Midbrain (tissue), 1 donor: ENCODE measurements at regions not wholly inside any gene's neighbourhood (a gene's known extent, or its start where the extent isn't known, plus 50 kb on each side); places are given as distances from the start of the nearest gene placed in this dataset.
"Not testable (repeated sequence)": the region's sequence is repeated elsewhere in the genome, so short reads cannot be mapped to it uniquely, and the experiment has no call there.

Source experiments
- DNase-seq: peaks from one replicate; lab custom pipeline; 2025; lab: John Stamatoyannopoulos, UW

DNA sequence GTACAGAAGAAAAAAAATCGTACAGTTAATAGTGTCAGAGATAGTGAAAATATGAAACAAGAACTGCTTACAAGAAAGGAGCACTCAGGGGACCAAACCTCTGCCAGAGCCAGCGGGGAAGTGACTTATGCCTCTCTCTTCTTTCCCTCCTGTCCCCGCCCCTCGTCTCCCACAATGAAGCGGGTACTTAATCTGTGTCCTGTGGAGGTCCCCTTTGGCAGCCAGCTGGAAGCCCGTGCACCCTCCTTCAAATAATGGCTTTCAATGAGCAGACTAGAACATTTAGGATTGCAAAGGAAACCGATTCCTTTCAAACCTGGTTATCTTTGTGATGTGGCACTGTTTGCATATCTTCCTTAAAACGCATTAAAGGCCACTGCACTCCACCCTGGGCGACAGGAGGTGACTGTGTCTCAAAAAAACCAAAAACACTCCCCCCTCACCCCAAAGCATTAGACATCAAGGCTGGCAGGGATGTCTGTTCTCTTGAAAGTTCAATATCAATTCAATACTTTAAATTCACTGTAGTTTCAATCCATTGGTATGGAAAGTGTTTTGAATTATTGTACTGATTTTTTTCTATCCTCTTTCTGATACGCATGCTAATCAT is 51.7 kb downstream of the PPIAL4C start:
- DNase-seq = not testable (repeated sequence)

GRCh38 chr1:149636286-149637122 is 52.9 kb downstream of the PPIAL4C start:
- peak; percentile 82 for DNase-seq

- not testable (repeated sequence) for DNase-seq
Measured at GRCh38 chr1:149638481-149638880, 54.8 kb downstream of the PPIAL4C start.

DNA sequence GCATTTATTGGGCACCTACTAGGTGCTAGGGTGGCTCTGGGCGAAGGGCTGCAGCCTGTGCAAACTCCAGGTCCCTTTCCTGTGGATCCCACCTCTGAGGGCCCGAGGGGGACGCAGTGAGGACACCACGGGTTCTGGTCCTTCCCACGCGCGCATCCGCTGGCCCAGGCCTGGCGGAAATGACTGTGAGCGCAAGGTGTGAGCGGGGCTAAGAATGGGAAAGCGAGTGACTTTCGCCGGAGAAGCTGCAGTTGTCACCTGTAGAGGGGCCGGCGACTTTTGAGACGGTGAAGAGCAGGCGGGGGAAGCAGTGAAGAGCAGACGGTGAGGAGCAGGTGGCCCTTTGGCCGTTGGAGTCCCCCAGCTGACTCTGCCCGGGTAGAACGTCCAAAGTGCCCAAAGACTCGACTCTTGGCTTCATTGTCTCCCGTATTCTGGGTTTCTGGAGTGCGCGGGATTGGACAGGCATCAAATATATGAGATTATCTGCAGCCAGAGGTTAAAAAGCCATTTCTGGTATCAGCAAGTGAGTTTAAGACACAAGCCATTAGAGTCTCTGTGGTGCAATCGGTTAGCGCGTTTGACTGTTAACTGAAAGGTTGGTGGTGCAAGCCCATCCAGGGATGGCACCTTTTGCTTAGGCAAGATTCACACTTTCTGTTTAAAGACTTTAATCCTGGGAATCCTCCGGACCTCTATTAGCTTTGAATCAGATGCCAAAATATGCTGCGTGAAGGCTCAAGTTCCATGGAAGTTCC is 55.4 kb downstream of the PPIAL4C start:
- not testable (repeated sequence) for DNase-seq

DNA sequence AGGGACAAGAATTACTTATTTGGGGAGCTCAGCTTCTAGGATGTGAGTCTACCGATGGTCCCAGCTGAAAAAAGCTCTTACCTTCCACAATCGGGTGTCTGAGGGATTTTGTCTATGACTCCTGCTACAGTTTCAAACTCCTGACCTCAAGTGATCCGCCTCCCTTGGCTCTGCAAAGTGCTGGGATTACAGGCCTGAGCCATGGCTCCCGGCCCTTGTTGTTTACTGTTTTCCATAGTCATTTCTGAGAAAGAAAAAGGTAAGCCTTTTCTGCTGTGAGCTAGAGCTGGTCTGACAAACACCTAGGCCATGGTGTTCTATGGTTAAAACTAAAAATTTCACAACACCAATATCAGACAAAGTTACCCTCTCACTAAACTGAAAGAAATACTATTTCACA is 57.5 kb downstream of the PPIAL4C start:
- not testable (repeated sequence) for DNase-seq

- DNase-seq = not testable (repeated sequence)
Measured at GRCh38 chr1:149644818-149645217, 61.2 kb downstream of the PPIAL4C start.

- not testable (repeated sequence) for DNase-seq
Measured at GRCh38 chr1:149646360-149647017, 62.8 kb downstream of the PPIAL4C start.

GRCh38 chr1:149647018-149647373 is 63.3 kb downstream of the PPIAL4C start:
- not testable (repeated sequence) for DNase-seq

DNA sequence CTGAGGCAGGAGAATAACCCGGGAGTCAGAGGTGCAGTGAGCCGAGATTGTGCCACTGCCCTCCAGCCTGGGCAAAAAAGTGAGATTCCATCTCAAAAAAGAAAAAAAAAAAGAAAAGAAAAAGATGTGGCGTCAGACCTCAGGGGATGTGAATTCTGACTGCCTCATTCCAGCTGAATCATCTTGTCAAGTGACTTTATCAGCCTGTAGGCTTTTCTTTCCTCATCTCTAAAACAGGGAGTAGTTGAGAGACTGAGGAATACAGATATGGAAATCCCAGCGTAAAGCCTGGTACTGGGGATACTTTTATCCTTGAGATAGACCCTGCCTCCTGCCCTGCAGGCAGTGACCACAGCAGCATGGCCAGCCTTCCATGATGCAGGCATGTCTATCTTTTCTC is 74.1 kb downstream of the PPIAL4C start:
- DNase-seq = not testable (repeated sequence)

DNA sequence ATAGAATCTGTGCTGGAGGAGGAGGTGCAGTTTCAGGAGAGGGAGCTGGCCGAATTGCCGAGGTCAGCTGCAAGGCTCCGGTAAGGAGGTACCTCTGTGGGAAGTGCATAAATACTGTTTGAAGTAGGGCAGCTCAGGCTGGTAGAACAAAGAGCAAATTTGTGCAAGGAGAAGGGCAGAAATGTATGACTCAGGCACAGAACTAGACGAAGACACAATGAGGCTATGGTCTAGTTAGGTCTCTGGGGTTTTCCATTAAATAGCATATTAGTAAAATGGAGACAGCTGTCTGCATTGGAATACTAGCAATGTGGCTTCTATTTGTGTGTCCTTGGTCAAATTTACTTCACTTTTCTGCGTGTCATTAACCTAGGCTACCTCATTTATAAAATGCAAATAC is 74.5 kb downstream of the PPIAL4C start:
- DNase-seq = not testable (repeated sequence)

- not testable (repeated sequence) for DNase-seq
Measured at GRCh38 chr1:149664624-149665023, 81.0 kb downstream of the PPIAL4C start.

DNA sequence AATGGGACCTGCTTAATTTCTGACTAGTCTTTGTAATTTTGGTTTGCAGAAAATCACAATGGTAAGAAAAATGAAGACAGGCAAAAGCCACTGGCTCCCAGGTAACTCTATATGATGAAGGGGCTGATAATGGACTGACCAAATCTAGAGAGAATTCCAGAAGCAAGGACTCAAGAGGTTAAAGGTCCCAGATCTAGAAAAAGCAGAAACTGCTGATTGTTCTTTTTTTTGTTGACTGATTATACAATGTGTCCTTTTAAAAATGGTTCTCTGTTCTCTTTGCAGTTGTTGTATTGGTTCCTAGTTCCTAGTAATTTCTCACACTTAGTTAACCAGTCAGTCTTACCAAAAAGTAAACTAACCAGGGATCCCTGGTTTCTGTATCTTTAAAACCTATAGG is 81.4 kb downstream of the PPIAL4C start:
- DNase-seq = not testable (repeated sequence)

- DNase-seq = not testable (repeated sequence)
Measured at GRCh38 chr1:149665528-149665927, 81.9 kb downstream of the PPIAL4C start.

DNA sequence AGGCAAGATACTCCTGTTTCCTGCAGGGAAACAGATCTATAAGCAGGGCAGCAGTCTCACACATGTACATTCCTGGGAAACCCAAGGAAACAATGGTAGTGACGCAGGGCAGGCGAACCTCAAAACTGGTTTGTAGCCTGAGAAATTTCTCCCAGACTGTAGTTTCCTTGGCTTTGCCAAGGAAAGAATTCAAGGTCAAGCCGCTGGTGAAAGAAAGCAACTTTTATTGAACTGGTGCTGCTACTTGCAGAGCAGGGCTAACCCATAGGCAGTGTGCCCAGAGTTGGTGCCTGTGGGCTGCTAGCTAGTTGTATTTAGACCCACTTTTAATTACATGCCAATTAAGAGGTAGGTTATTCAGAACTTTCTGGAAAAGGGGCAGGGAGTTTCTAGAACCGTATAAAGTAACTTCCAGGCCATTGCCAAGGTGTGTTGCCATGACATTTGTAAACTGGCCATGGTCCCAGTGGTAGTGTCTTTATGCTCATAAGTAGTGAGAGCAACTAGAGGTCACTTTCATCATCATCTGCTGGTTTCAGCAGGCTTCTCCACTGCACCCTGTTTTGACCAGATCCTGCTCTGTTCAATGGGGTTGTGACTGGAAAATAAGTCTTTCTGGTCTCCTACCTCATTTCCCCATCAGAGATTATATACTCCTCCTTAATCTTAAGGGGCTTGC is 89.7 kb downstream of the PPIAL4C start:
- peak; percentile 3 for DNase-seq

- DNase-seq = not testable (repeated sequence)
Measured at GRCh38 chr1:149674921-149675320, 91.3 kb downstream of the PPIAL4C start.

GRCh38 chr1:149677359-149677758 is 93.7 kb downstream of the PPIAL4C start:
- DNase-seq = not testable (repeated sequence)

DNA sequence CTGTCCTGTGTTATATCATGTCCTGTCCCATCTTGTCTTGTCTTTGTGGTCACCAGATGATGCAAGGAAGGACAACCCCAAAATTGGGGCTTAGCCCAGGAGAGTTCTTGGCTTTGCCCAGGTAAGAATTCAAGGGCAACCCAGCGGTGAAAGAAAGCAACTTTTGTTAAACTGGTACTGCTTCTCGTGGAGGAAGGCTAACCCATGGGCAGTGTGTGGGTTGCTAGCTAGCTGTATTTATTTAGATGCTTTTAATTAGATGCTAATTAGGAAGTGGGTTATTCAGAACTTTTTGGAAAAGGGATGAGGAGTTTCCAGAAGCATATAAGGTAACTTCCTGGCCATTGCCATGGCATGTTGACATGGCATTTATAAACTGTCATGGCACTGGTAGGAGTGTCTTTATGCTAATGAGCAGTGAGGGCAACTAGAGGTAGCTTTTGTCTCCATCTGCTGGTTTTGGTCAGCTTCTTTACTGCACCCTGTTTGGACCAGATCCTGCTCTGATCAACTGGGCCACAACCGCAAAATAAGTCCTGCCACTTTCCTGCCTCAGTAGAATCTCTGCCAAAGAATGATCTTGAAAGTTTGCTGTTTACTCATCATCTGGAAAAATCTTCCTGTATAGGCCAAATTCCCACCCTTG is 95.8 kb upstream of the FCGR1A start:
- DNase-seq = not testable (repeated sequence)

DNA sequence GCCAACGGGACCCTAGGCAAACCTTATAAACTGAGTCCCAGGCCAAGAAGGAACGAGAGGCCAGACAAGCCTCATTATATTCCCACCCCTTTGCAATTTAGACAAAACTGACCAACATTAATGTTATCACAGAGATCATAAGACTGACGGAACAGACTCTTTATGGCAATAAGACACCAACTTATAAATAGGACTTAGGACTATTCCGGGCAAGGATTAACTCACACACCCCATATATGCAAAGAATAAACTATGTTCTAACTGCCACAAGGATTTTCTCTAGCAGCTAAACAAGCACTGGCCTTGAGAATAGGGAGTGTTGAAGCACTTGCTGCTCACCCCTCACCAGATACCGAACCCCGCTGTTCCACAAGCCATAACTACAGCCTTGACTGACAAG is 91.1 kb upstream of the FCGR1A start:
- not testable (repeated sequence) for DNase-seq

DNA sequence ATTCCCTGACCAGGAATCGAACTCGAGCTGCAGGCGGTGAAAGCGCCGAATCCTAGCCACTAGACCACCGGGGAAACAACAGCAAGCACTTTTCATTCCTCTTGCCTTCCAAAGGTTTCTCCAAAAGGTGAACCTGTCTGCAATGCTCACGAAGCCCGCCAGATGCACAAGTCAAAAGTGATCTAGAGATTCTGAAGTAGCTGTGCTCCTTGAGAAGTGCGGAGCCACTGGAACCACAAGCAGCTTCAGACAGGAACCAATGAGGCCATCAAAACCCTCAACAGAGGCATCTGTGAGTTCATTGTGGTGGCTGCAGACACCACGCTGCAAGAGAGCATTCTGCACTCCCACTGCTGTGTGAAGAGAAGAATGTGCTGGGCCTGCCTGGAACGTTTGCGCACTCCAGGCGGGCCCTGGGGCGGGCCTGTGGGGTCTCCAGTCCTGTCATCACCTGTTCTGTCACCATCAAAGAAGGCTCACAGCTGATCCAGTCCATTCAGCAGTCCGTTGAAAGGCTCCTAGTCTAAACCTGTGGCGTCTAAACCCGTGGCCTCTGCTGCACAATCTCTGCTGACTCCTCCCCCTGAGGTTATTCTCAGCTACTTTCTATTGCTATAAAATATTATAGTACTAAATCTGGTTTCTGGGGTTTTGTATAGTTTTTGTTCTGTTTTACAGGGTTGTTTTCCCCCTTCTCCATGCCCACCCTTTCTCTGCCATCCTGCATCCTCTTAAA is 89.5 kb upstream of the FCGR1A start:
- not testable (repeated sequence) for DNase-seq

GRCh38 chr1:149695066-149695465 is 87.4 kb upstream of the FCGR1A start:
- not testable (repeated sequence) for DNase-seq
